ENCODE measurements at regions not wholly inside any gene's neighbourhood (a gene's known extent, or its start where the extent isn't known, plus 50 kb on each side); places are given as distances from the start of the nearest gene placed in this dataset.

DNA sequence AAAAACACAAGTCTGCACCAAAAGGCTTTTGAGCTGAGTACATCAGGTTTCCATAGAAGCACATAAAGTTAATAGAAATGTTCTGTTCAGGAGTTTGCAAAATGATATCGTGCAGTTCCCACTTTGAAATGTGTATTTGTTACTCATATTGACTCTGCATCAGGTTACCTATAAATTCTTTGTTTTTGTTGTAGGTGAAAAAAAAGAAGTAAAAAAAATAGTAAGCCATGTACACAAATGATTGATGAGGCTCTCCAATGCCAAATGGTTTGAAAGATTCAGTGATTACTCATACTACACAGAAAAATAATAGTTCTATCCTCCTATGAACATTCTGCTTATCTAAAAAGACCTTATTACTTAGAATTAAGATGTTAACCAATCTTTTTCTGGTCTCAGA, 287.3 kb upstream of the MME start:
- H3K36me3 ChIP-seq, result no peaks in the 10 kb centered on the region
- no peak overlapping the region for H3K4me3 ChIP-seq
- H3K27ac ChIP-seq, result no peak overlapping the region
- 86 to 91% methylated on average over 1 of the region's 1 CpG for WGBS, 2 donors
- H3K4me1 ChIP-seq, result peaks cover 0 to 21% (median 0%) of the 10 kb centered on the region in 9 donors
- DNase-seq (no peak), ATAC-seq (no peak)
- H3K27me3 ChIP-seq, result no peaks in the 10 kb centered on the region
- intact Hi-C loops (cut with DNase I), result no loop called here
- TF ChIP-seq, protein P1, sequence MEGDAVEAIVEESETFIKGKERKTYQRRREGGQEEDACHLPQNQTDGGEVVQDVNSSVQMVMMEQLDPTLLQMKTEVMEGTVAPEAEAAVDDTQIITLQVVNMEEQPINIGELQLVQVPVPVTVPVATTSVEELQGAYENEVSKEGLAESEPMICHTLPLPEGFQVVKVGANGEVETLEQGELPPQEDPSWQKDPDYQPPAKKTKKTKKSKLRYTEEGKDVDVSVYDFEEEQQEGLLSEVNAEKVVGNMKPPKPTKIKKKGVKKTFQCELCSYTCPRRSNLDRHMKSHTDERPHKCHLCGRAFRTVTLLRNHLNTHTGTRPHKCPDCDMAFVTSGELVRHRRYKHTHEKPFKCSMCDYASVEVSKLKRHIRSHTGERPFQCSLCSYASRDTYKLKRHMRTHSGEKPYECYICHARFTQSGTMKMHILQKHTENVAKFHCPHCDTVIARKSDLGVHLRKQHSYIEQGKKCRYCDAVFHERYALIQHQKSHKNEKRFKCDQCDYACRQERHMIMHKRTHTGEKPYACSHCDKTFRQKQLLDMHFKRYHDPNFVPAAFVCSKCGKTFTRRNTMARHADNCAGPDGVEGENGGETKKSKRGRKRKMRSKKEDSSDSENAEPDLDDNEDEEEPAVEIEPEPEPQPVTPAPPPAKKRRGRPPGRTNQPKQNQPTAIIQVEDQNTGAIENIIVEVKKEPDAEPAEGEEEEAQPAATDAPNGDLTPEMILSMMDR (IDR thresholded peaks at IDR 0.05), result no peak
- no peaks in the 10 kb centered on the region for H3K9me3 ChIP-seq

DNA sequence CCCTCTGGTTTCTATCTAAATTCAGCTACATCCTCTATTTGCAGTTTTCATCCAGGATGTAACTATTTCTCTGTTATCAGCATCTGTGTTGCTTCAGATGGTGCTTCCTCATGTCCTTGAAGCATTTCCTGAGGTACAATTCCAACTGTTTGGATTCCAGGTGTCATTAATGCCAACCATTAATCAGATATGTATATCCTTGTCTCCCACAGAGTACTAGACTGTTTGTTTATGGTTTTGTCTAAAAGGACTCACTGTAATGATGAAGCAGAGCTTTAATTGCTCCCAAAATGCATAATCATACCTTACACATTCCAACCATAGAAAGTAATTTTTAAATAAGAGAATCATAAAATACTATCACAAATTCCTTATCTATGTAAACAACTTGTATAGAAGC, 288.5 kb upstream of the MME start:
- H3K36me3 ChIP-seq, result no peaks in the 10 kb centered on the region
- DNase-seq, result no peak
- peak overlapping the region in 1 of 10 donors; percentile 6 for H3K27ac ChIP-seq
- H3K9me3 ChIP-seq, result no peaks in the 10 kb centered on the region
- no peak overlapping the region for H3K4me3 ChIP-seq
- intact Hi-C loops (cut with DNase I), result no loop called here
- ATAC-seq, result no peak
- TF ChIP-seq, protein P1 (IDR thresholded peaks at IDR 0.05), result no peak
- H3K27me3 ChIP-seq, result no peaks in the 10 kb centered on the region
- peaks cover 0 to 26% (median 0%) of the 10 kb centered on the region in 9 donors for H3K4me1 ChIP-seq

DNA sequence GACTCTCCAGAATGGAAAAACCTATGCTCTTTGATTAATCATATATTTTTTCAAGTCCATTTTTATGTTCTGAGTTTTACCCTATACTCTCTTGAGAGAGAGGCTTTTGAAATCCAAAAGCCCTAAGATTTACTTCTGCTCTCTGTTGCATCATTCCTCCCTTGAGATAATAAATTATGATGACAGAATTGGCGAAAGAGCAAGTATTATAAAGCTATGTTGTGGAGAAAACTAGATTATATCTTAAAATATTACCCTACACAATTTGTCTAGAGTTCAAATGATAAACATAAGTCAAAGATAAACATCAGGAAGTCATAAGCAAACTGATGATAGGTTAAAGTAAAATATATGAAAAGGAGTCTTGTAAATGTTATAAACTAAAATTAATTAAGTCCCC, 293.4 kb upstream of the MME start:
- no peaks in the 10 kb centered on the region for H3K27me3 ChIP-seq
- 54 to 60% methylated on average over 1 of the region's 1 CpG for WGBS, 2 donors
- TF ChIP-seq, protein P1 (IDR thresholded peaks at IDR 0.05), result no peak
- no peak for ATAC-seq
- H3K36me3 ChIP-seq, result no peaks in the 10 kb centered on the region
- intact Hi-C loops (cut with DNase I), result no loop called here
- peaks cover 0 to 40% (median 0%) of the 10 kb centered on the region in 9 donors for H3K4me1 ChIP-seq
- no peak for DNase-seq
- no peak overlapping the region for H3K4me3 ChIP-seq
- H3K27ac ChIP-seq, result no peak overlapping the region
- H3K9me3 ChIP-seq, result no peaks in the 10 kb centered on the region

DNA sequence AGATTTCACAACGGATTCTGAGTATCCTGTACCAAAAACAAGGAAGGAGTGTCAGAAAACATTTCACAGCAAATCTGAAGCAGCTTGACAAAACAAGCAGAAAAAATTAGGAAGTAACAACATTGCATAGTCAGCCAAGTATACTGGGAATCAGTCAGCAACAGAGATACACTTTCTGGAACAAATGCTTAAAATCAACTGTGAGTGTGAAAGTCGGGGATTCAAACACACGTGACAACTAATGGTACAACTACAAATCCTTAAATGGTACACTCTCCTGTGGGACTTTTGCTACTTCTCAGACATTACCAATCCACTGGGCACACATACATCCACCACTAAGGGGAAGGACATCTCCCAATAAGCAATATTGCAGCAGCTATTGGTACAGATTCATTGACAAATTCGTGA, 296.6 kb upstream of the MME start:
- TF ChIP-seq, protein P1 (IDR thresholded peaks at IDR 0.05), result no peak
- ATAC-seq, result peak in 6 of 8 donors; percentile 26 to 73 (median 50)
- Histone ChIP-seq H3K4me1 (peaks cover 0 to 37% (median 0%) of the 10 kb centered on the region in 9 donors), H3K4me3 (no peak overlapping the region), H3K27ac (peak overlapping the region in 2 of 10 donors; percentile 33 to 73), H3K36me3 (no peaks in the 10 kb centered on the region), H3K27me3 (no peaks in the 10 kb centered on the region), H3K9me3 (no peaks in the 10 kb centered on the region)
- intact Hi-C loops (cut with DNase I), result no loop called here
- 60 to 64% methylated on average over 4 of the region's 4 CpGs for WGBS, 2 donors
- DNase-seq, result no peak
